ENCODE measurements at regions not wholly inside any gene's neighbourhood (a gene's known extent, or its start where the extent isn't known, plus 50 kb on each side); places are given as distances from the start of the nearest gene placed in this dataset.

- TF ChIP-seq SRF (IDR thresholded peaks at IDR 0.05; ENCODE audit: low read depth, low read length) = no peak
These were observed 130.4 kb upstream of the STEAP4 start (continued) for GRCh38 chr7:88437132-88437531.

- WGBS, 2 experiments (ENCODE audit: extremely low coverage in 1 of 2, insufficient coverage in 1 of 2, insufficient read length in 1 of 2, insufficient replicate concordance in 2 of 2, low coverage in 1 of 2, low lambda C conversion rate in 2 of 2, missing lambda C conversion rate in 1 of 2) = 93% methylated on average over 2 of the region's 2 CpGs; no CpG with 5 or more reads in 1 of the 2 experiments
These were observed 125.6 kb upstream of the STEAP4 start for GRCh38 chr7:88432301-88432700.

More at GRCh38 chr7:88432301-88432700, 125.6 kb upstream of the STEAP4 start:
- Histone ChIP-seq H2BK120ac (replicated peaks; ENCODE audit: low read depth, low read length) (no peak overlapping the region), H2BK15ac (ENCODE audit: low read length) (no peak overlapping the region), H4K91ac (replicated peaks; ENCODE audit: insufficient read length, low read length) (no peak overlapping the region), H3K4ac (replicated peaks; ENCODE audit: insufficient read length, low read depth, low read length) (no peak overlapping the region), H2BK20ac (ENCODE audit: low read length) (no peak overlapping the region), H3K4me1 (replicated peaks in 1 of 4; ENCODE audit: control insufficient read depth in 3 of 4, insufficient read depth in 4 of 4, low read length in 3 of 4) (no peaks in the 10 kb centered on the region), H3K23me2 (ENCODE audit: low read depth, low read length) (no peaks in the 10 kb centered on the region), H2AK5ac (ENCODE audit: low read depth, low read length) (no peak overlapping the region), H2AFZ (ENCODE audit: low read length) (no peak overlapping the region), H2BK12ac (ENCODE audit: low read depth, low read length) (no peak overlapping the region), H3K79me1 (ENCODE audit: low read depth, low read length) (no peaks in the 10 kb centered on the region), H3K4me3 (ENCODE audit: extremely low read depth in 1 of 4, insufficient read depth in 2 of 4, low read depth in 3 of 4, low read length in 4 of 4) (no peak overlapping the region), H4K5ac (ENCODE audit: insufficient read length, low read depth, low read length) (no peak overlapping the region), H3K9me3 (ENCODE audit: insufficient read depth in 2 of 2, low read depth in 1 of 2, low read length in 1 of 2) (no peaks in the 10 kb centered on the region), H3K4me2 (ENCODE audit: insufficient read depth in 1 of 2, low read depth in 2 of 2, low read length in 2 of 2) (no peak overlapping the region), H3K27me3 (replicated peaks in 1 of 4; ENCODE audit: control insufficient read depth in 3 of 4, extremely low read depth in 1 of 4, insufficient read depth in 3 of 4, low read length in 3 of 4) (no peaks in the 10 kb centered on the region), H3K56ac (replicated peaks; ENCODE audit: insufficient read length, low read depth, low read length) (no peak overlapping the region), H3K9ac (replicated peaks in 1 of 4; ENCODE audit: extremely low read depth in 1 of 4, low read depth in 3 of 4, low read length in 3 of 4) (no peak overlapping the region), H3K27ac (ENCODE audit: low read depth, low read length) (no peak overlapping the region), H3K14ac (ENCODE audit: insufficient read length) (no peak overlapping the region), H3K18ac (ENCODE audit: extremely low read depth, low read length) (no peak overlapping the region), H4K20me1 (replicated peaks in 1 of 2; ENCODE audit: control insufficient read depth in 1 of 2, insufficient read depth in 2 of 2, low read length in 2 of 2) (peaks cover 0 to 2% of the 10 kb centered on the region in 2 experiments), H3K23ac (ENCODE audit: insufficient read length) (no peak overlapping the region), H3K36me3 (ENCODE audit: control insufficient read depth in 2 of 4, insufficient read depth in 4 of 4, low read length in 3 of 4) (no peaks in the 10 kb centered on the region), H3K79me2 (ENCODE audit: control insufficient read depth in 1 of 2, insufficient read depth in 2 of 2, low read length in 2 of 2) (no peaks in the 10 kb centered on the region), H4K8ac (ENCODE audit: extremely low read depth, insufficient read depth, low read length) (no peak overlapping the region), H2BK5ac (ENCODE audit: low read depth, low read length) (no peak overlapping the region)
- no peak for FAIRE-seq
- no peak for DNase-seq (ENCODE audit: low read depth in 1 of 2, low spot score in 2 of 2)
- no peak for TF ChIP-seq CEBPB (IDR thresholded peaks at IDR 0.05; ENCODE audit: low read depth, low read length)
- no peak for TF ChIP-seq TAF7 (optimal IDR thresholded peaks at IDR 0.05; ENCODE audit: borderline replicate concordance, low read depth, low read length)
- TF ChIP-seq TAF1 (IDR thresholded peaks at IDR 0.05; ENCODE audit: low read depth, low read length) = no peak
- no peak for TF ChIP-seq SAP30 (IDR thresholded peaks at IDR 0.05; ENCODE audit: insufficient read depth, insufficient replicate concordance, low read length)
- TF ChIP-seq SIX5 (IDR thresholded peaks at IDR 0.05; ENCODE audit: low read depth, low read length) = no peak
- ChIA-PET CTCF (ENCODE audit: partially characterized antibody) (no interaction called here), POLR2A (ENCODE audit: partially characterized antibody) (no interaction called here)
